Kidney epithelial cell (primary cell): ENCODE measurements at regions not wholly inside any gene's neighbourhood (a gene's known extent, or its start where the extent isn't known, plus 50 kb on each side); places are given as distances from the start of the nearest gene placed in this dataset.

Experiments
- DNase-seq: peaks from one replicate; pipeline ENCODE4 v3.0.0-alpha.2; 2010; ENCODE audit warnings: low read depth
- H3K27me3 ChIP-seq: 2 replicates; pipeline ENCODE4 v1.6.0; 2011; ENCODE audit warnings: low read length; ENCODE audit not compliant: control insufficient read depth, insufficient read depth
- H3K36me3 ChIP-seq: 2 replicates; pipeline ENCODE4 v1.5.1; 2011; ENCODE audit warnings: low read length; ENCODE audit not compliant: control insufficient read depth, insufficient read depth
- H3K4me3 ChIP-seq: 2 replicates; pipeline ENCODE4 v1.5.1; 2011; ENCODE audit warnings: low read depth, mild to moderate bottlenecking, control low read depth, low read length
- CTCF ChIP-seq: IDR thresholded peaks from 2 replicates; pipeline ENCODE4 v1.5.1; 2011; ENCODE audit warnings: mild to moderate bottlenecking, moderate library complexity, low read length, control low read depth, inconsistent platforms; ENCODE audit not compliant: insufficient read depth, poor library complexity, severe bottlenecking

GRCh38 chr16:60582528-60582927 is 1453.7 kb downstream of the CDH8 start:
- no peak for DNase-seq

GRCh38 chr16:60566901-60567300 is 1469.3 kb downstream of the CDH8 start:
- no peaks in the 10 kb centered on the region for H3K27me3 ChIP-seq
- H3K4me3 ChIP-seq = no peak overlapping the region
- TF ChIP-seq CTCF = no peak

More at GRCh38 chr16:60582528-60582927, 1453.7 kb downstream of the CDH8 start:
- TF ChIP-seq CTCF = no peak
- Histone ChIP-seq H3K4me3 (no peak overlapping the region), H3K27me3 (no peaks in the 10 kb centered on the region), H3K36me3 (no peaks in the 10 kb centered on the region)

GRCh38 chr16:60564588-60564987 is 1471.7 kb downstream of the CDH8 start:
- no peak for DNase-seq
- Histone ChIP-seq H3K36me3 (no peaks in the 10 kb centered on the region), H3K27me3 (no peaks in the 10 kb centered on the region), H3K4me3 (no peak overlapping the region)
- TF ChIP-seq CTCF = no peak

More at GRCh38 chr16:60566901-60567300, 1469.3 kb downstream of the CDH8 start:
- no peaks in the 10 kb centered on the region for H3K36me3 ChIP-seq
- DNase-seq = no peak

- Histone ChIP-seq H3K27me3 (no peaks in the 10 kb centered on the region), H3K36me3 (no peaks in the 10 kb centered on the region), H3K4me3 (no peak overlapping the region)
- TF ChIP-seq CTCF = no peak
- no peak for DNase-seq
Measured at GRCh38 chr16:60563166-60563565, 1473.1 kb downstream of the CDH8 start.

GRCh38 chr16:60558936-60559335 is 1477.3 kb downstream of the CDH8 start:
- no peak for TF ChIP-seq CTCF
- Histone ChIP-seq H3K4me3 (no peak overlapping the region), H3K36me3 (no peaks in the 10 kb centered on the region), H3K27me3 (no peaks in the 10 kb centered on the region)
- DNase-seq = no peak

GRCh38 chr16:60553090-60553757 is 1483.0 kb downstream of the CDH8 start:
- Histone ChIP-seq H3K36me3 (no peaks in the 10 kb centered on the region), H3K4me3 (no peak overlapping the region), H3K27me3 (no peaks in the 10 kb centered on the region)
- DNase-seq = no peak
- no peak for TF ChIP-seq CTCF
